ENCODE measurements at regions not wholly inside any gene's neighbourhood (a gene's known extent, or its start where the extent isn't known, plus 50 kb on each side); places are given as distances from the start of the nearest gene placed in this dataset.

DNA sequence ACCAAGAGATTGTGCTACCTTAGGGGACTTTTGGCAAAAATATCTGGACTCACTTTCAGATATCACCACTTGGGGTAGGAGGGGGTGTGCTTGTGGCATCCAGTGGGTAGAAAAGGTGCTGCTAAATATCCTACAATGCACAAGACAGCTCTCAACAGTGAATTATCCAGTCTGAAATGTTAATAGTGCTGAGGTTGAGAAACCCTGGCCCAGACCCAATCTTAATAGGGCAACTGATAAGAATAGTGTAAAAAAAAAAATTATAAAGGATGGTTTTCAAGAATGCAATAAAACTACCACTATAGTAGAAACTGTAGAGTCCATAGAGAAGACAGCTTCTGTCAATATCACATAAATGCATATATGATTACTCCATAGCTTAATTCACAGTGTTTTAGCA, 185.5 kb downstream of the ZNF330 start:
- TF ChIP-seq SIX5 (IDR thresholded peaks at IDR 0.05; ENCODE audit: low read depth, low read length) (no peak), EGR1 (IDR thresholded peaks at IDR 0.05; ENCODE audit: borderline replicate concordance, low read depth, low read length) (no peak), RXRA (IDR thresholded peaks at IDR 0.05; ENCODE audit: insufficient read depth, low read depth, low read length) (no peak), POLR2AphosphoS5 (IDR thresholded peaks at IDR 0.05; ENCODE audit: low read depth, low read length) (no peak), CHD2 (IDR thresholded peaks at IDR 0.05; ENCODE audit: low read length) (no peak)
- TF ChIP-seq, protein P1, sequence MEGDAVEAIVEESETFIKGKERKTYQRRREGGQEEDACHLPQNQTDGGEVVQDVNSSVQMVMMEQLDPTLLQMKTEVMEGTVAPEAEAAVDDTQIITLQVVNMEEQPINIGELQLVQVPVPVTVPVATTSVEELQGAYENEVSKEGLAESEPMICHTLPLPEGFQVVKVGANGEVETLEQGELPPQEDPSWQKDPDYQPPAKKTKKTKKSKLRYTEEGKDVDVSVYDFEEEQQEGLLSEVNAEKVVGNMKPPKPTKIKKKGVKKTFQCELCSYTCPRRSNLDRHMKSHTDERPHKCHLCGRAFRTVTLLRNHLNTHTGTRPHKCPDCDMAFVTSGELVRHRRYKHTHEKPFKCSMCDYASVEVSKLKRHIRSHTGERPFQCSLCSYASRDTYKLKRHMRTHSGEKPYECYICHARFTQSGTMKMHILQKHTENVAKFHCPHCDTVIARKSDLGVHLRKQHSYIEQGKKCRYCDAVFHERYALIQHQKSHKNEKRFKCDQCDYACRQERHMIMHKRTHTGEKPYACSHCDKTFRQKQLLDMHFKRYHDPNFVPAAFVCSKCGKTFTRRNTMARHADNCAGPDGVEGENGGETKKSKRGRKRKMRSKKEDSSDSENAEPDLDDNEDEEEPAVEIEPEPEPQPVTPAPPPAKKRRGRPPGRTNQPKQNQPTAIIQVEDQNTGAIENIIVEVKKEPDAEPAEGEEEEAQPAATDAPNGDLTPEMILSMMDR (IDR thresholded peaks at IDR 0.05; ENCODE audit: control extremely low read depth in 1 of 3, insufficient read depth in 1 of 3, low read depth in 1 of 3, low read length in 3 of 3), result no peak

Data from H1 (cell line).